NCI-H2196 (cell line): ENCODE measurements at regions not wholly inside any gene's neighbourhood (a gene's known extent, or its start where the extent isn't known, plus 50 kb on each side); places are given as distances from the start of the nearest gene placed in this dataset.
"Not testable (repeated sequence)": the region's sequence is repeated elsewhere in the genome, so short reads cannot be mapped to it uniquely, and the experiment has no call there.

Experiments used
- DNase-seq: peaks from one replicate; lab custom pipeline; 2025; ENCODE audit not compliant: unreplicated experiment; lab: John Stamatoyannopoulos, UW

DNA sequence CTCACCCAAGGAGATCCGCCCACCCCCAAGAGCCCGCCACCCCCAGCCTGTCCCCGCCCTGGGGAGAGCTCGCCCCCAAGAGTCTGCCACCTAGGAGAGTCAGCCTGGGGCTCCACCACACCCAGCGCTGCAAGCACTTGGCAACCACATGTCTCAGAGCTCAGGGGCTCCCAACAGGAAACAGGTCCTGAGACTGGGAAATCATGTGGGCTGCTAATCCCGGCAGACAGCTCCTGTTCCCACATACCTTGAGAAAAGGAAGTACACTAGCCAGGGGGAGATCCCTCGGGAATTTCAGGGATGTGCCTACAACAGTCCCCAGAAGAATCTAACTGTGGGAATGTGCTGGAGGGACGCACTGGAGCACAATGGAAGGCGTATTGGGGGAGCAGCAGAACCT is 331.4 kb downstream of the ANAPC1 start:
- not testable (repeated sequence) for DNase-seq

DNA sequence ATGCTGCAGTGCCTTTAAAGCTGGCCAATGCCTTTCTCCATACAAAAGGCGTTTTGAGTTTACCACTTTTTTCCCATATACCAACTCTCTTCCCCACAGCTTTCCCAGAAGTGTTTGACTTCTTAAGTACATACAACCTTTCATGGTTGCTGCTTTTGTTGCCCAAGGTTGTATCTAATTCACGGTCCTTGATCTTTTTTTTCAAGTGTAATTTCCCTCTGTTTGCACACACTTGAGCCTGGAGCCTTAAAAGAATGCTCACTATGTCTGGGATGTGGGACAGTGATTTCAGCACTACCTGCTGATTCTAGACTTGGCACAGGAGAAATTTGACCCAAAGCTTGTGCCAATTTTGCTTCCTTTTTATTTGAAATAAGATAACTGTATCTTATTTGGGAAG is 324.7 kb downstream of the ANAPC1 start:
- DNase-seq: not testable (repeated sequence)

DNA sequence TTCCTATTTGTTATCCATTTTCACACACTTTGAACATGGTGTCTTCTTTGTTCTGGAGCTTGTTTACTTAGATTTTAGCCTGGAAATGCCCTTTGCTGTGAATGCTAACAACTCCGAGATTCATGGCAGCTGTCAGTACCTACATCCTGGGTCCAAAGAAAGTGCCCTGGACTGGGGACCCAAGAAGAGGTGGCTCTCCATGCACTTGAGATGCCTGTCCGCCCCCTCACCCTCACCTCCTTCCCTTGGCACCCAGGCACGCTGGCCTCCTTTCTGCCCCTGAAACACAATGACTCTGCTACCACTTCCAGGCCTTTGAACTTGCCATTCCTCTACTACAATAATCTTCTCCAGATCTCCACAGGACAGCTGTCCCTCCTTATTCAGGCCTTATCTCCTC is 324.2 kb downstream of the ANAPC1 start:
- not testable (repeated sequence) for DNase-seq

DNA sequence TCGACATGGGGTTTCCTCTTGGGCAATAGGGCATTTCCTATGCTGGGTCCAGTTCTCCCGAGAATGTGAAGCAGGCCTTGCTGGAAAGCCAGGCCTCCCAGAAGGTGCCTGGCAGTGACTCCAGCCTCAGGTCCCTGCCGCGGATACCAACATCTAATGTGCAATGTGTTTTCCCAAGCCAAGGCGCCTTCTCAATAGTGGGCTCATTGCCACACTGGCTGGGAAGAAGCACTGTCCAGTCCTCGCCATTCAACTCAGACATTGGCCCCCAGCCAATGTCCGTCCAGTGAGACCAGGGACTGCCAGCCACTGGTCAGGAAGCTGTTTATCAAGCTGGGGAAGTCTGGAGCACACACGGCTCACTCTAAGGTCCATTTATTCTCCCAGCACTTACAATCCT is 317.9 kb downstream of the ANAPC1 start:
- not testable (repeated sequence) for DNase-seq

DNA sequence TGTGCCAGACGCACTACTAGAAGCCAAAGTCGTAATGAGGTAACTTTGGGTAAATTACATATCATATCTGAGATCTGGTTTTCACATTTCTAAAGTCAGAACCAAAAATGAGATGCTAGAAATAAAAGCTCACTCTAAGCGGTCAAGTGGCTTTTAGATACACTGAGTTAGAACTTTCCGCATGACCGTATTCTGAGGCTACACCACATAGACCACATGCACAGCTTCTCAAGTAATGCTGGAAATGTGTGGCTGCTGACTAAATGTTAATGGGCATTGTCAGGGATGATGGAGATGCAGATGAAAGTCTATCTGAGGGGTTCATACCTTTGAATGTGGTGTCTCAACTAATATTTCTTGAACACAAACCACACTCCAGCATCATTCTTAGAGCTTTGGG is 316.8 kb downstream of the ANAPC1 start:
- DNase-seq: not testable (repeated sequence)

DNA sequence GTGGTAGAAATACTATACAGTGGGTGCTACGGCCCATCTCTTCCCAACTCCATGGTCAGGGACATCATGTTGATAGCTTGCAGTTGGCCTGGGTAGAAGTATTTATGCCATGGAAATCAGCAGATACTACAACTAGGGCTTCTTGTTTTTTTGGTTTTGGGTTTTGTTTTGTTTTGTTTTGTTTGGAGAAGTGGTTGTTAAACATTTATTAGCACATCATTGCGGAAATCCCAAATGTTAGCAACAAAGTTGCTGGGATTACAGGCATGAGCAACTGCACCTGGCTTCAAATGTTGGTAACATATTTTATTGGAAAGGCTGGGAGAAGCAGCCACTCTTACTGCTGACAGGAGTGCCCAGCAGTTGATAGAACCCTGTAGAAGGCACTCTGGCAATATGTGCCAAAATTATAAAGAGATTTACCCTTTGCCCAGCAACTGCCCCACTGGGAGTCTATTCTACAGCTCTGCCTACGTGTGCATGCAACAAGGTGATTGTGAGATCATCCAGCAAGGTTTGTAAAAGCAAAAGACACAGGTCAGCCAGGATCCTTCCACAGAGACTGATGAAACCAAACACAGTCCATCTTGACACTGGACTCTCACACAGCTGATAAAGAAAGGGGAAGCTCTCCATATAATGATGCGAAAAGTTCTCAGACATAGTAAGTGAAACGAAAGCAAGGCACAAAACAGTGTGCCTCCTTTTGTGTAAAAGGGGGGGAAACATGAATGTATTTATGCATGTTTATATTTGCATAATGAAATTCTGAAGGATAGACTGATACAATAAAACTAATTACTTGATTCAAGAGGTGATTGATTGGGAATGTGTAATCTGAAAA is 314.4 kb downstream of the ANAPC1 start:
- DNase-seq: not testable (repeated sequence)

DNA sequence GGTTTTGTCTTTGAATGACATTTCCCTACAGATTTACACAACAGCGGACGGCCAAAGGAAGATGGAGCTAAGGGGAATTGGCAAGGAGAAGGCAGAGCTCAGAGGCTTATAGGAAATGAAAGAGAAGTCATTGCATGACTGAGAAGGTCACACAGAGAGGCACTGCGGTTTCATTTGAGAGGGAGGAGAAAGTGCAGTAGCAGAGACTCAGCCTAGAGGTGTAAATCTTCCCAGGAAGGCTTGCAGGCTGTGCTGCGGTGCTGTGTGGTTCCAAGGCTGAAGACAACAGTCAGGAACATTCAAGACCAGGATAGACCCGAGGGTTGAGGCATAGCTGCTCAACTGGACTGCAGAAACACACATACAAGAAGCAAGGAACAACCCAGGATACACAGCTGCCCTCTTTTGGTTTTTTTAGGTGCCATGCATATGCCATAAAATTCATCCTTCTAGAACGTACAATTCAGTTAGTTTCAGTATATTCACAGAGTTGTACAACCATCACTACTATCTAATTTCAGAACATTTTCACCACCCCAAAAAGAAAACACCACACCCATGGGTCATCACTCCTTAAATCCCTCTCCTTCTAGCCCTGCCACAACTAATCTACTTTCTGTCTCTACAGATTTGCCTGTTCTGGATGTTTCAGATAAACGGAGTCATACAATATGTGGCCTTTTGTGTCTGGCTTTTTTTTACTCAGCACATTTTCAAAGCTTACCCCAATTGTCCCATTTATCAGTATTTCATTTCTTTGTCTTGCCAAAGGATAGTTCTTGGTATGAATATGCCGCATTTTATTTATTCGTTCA is 313.5 kb downstream of the ANAPC1 start:
- not testable (repeated sequence) for DNase-seq

DNA sequence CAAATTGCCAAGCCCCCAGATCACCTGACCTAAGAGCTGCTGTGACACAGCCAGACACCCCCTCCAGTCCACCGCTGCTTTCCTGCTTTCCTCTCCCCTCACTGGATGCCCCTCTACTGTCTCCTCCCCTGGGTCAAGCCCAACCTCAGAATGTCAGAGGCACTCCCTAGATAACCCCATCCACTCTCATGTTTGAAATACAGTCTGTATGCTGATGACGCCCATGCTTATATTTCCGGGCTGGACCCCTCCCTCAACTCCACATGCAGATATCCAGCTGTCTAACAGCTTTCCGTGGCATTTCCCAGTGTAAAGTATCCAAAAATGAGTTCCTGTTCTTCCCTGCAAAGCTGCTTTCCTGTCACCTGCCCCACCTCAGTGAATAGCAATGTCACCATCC is 309.2 kb downstream of the ANAPC1 start:
- DNase-seq: not testable (repeated sequence)

DNA sequence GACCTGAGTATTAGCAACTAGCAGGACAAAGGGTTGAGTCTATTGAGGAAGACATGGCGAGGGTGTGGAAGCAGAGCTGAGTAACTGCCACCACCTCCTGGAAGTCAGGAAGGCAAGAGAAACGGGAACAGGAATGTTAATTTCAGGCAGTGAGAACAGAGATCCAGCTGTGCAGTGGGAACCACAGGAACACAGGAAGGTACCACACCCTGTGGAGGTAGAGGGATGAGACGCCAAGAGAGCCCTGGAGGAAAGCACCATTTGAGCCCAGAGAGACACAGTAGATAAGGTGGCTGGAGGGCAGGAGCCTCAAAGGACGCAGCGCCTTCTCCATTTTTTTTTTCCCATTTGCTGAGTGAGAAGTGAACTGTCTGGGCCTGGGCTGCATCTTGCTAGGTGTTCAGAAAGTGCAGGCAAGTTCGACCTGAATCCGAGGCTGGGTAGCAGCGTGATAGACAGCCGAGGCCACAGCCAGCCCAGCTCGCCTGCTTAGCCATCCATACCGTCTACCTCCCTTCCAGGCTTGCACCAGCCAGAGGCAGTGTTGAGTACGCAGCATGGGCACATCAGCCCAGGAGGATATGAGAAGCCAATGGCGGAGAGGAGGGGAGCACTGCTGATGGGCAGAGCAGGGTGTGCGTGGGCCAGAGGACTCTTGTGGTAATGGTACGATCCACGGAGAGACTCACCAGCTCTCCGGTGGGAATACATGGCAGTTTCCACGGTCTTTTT is 306.7 kb downstream of the ANAPC1 start:
- not testable (repeated sequence) for DNase-seq

DNA sequence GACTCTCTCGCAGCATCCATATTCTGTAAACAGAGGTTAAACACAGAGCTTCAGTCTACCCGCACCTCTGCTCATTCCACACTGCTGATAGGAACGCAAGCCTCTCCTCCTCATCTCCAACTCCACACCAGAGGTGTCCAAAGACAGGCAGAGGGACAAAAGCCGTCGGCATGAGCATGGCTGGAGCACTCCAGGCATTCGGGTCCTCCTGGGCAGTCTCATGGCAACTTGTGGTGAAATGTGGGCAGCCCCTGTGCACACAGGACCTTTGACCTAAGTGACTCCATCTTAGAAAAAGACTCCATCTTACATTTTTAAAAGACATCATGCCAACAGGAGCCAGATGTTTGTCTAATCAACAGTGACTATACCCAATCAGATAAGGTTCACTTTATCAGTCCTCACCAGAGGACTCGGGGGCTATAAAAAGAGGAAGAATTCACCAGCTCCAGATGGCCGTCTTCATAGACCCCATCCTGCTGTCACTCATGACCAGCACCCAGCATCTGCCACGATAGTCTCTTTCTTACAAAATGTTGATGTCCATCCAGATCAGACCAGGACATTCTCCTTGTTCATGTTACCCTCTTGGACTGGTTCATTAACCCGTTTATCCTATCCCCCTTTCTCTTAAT is 304.4 kb downstream of the ANAPC1 start:
- not testable (repeated sequence) for DNase-seq

DNA sequence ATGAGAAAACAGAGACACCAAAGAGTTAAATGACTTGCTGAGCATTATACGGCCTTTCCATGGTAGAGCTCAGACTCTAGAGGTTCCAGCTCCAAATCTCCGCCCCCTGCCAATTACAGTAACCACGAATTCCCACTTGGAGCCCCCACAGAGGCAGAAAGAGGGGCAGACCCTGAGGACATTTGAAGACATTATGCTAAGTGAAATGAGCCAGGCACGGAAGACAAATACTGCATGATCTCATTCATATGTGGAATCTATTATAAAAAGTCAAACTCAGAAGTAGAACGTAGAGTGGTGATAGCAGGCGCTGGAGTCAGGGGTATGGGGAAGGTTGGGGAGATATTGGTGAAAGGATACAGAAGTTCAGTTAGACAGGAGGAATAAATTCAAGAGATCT is 303.4 kb downstream of the ANAPC1 start:
- not testable (repeated sequence) for DNase-seq

DNA sequence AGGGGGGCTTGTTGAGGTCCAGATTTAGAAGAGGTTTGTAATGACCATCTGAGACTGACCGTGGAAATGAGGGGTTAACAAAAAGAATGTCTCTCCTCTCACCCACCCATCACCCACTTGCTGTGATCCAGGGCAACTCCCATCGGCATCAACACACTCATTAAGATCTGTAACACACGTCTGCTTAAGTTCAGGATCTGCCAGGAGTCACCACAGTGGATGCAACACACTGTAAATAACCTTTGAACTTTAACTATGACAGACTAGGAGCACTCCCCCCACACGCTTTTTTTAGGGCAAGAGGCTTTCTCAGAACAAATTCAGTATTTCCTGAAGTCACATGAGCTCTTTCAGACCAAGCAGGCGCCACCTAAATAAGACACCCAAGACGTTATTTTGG is 301.9 kb downstream of the ANAPC1 start:
- DNase-seq: not testable (repeated sequence)

DNA sequence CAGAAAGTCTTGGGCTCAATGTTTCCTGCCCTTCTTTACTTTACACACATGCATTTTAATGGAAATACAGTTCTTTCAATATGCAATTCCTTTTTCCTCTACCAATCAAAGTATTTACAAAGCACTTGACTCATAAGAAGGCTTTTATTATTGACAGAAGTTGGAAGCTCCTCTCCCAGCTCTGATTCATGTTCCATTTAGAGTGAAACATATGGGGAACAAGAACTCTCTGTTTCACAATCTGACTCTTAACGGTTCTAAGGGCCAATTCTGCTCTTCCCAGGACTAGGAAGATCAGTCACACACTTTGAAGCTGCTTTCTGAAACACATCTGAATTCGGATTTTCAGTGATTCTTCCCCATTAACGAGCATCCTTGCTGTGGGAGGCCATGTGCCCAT is 300.5 kb downstream of the ANAPC1 start:
- DNase-seq: not testable (repeated sequence)

DNA sequence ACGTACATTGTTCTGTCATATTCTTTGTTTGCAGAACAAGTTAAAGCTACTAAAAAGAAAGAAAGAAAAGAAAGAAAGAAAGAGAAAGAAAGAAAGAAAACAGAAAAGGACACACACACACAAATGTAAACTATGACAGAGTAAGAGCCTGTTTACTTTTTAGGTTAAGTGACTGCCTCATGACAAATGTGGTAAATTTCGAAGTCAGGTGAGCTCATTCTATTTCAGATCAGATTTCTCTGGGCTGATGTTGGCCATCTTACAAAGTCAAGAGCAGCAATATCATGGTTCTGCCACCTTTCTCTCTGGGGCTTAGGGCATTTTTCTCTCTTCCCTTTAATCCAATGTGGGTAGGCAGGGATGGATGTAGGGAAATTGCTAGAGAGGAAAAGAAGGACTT is 299.5 kb downstream of the ANAPC1 start:
- DNase-seq: not testable (repeated sequence)

DNA sequence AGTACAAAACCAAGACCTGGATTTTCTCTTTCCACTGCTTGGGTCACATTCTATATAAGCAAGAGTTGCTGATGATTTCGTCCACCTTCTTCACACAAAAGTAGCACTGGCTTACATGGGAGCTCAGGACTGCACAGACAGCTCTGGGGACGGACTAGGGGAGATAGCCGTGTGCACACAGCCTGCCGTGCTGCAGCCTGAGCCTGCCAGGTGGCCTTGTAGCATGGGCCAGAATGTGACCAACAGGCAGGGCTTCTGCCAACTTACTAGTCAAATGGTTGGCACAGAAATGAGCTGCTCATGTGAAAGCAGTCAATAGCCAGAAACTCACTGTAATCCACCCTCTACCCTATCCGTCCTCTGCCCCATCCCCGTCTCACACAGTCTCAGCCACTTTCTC is 299.0 kb downstream of the ANAPC1 start:
- DNase-seq: not testable (repeated sequence)

DNA sequence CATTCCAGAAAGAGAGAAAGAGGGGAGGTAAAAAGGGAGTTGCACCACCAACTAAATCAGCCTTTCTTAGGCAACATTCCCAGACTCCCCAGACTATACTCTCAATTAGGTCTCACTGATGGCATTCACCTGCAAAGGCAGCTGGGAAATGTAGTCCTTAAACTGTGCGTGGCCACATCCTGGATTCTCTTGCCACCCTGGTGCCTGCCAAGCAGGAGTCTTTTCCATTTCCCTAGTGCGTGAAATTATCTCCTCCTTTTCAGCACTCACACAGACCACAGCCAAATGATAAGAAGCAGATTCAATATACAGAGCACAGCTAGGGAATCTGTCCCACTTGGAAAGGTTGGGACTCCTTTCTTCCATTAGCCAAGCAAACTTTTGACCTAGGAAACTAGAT is 298.0 kb downstream of the ANAPC1 start:
- not testable (repeated sequence) for DNase-seq

DNA sequence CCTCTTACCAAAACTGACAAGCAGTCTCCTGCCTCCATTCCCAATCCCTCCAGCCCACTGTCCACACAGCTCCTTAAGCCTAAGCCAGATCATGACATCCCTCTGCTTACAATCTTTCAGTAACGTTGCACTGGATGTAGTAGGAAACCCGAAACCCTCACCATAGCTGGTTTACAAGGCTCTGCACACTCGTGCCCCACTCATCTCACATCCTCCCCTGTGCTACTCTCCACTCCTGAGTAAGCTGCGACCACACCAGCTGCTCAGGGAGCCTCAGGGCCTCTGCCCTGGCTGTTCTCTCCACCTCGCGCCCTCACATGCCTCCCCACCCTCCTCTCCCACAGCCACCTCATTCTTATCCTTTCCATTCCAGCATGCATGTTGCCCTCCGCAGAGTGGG is 288.9 kb downstream of the ANAPC1 start:
- DNase-seq: not testable (repeated sequence)

DNA sequence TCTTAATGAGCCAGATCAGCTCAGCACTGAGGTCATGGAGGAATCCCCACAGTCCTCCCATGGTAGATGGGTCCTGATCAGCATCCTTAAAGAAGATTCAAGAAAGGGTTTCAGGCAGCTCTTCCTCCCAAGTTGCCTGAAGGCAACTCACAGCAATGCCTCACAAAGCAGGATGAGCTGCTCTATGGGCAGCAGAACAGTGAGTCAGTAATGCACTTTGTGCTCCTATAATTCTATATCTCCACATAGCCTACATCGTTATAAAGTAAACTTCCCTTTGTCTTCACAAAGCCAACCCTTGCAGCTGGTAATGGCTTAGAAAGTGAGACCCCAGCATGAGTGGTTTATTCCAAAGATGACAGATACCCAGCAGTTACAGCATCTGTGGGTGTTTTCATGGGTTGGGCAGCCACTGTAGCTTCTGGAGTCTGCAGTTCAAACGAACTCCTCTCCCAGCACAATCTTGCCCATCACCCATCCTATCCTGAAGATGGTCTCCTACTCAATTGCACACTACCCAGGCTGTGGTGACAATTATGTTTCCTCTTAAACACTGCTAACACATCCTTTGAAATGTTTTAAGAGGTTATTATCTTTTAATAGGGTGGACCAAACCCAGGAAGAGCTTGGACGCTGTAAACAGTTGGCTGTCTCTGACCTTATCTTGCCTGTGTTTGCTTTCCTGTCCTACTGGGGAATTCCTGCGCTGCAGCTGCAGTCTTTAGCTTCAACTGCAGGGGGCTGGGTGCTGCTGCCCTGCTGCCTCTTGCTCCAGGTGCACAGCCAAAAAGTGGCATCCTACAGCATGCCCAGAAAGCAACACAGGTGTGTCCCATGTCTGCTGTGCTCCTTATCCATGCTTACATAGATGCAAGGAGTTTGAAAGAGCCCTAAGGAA is 286.9 kb downstream of the ANAPC1 start:
- DNase-seq: not testable (repeated sequence)

DNA sequence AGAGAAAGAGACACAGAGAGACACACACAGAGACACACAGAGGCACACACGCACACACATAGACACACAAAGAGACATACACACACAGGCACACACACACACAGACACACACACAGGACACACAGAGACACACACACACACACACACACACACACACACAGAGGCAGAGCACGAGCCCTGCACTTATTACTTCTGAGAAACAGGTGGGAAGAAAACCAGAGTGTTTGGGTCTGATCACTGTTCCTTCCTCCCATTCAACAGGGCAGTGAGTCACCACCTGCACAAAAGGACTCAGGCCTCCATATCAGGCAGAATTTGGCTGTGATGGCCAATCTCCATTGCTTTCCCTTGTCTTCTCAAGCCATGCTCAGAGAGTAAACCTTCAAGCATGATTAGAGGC is 285.0 kb downstream of the ANAPC1 start:
- not testable (repeated sequence) for DNase-seq

DNA sequence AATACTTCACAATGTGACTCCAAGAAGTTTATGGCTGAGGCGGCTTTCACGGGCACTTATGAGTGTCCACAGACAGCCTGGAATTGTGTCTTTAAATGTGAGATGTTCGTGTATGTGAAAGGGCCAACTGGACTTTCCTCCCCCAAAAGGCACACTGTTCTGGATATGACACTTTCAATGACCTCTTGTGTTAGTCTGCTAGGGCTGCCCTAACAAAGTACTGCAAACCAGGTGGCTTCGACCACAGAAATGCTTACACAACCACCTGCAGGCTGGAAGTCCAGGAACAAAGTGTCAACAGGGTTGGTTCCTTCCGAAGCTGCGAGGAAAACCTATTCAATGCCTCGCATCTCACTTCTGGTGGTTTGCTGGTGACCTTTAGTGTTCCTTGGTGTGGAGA is 281.7 kb downstream of the ANAPC1 start:
- not testable (repeated sequence) for DNase-seq
